SK-N-SH (cell line): ENCODE measurements at regions not wholly inside any gene's neighbourhood (a gene's known extent, or its start where the extent isn't known, plus 50 kb on each side); places are given as distances from the start of the nearest gene placed in this dataset.

Experiments used
- CTCF ChIA-PET: fragments of 300-600, 350-600 bp; formaldehyde crosslinking; extraction: SDS; loops from one replicate; lab custom pipeline; 2021; lab: Yijun Ruan, JAX
- POLR2A ChIA-PET: fragments of 350-600 bp; sonication (Branson Sonifier 250); formaldehyde crosslinking; extraction: SDS; loops from one replicate; lab custom pipeline; 2020; ENCODE audit warnings: antibody characterized with exemption, inconsistent platforms; lab: Yijun Ruan, JAX
- DNase-seq: peaks from one replicate; pipeline ENCODE4 v3.0.0; 2012
- H2AFZ ChIP-seq: fragments of 200-600 bp; sonication (generic); 2 replicates; pipeline ENCODE4 v1.8.1; 2016; ENCODE audit warnings: antibody characterized with exemption, mild to moderate bottlenecking, low read depth
- H3F3A ChIP-seq: fragments of 200-600 bp; sonication (generic); replicated peaks from 2 replicates; pipeline ENCODE3; 2016; ENCODE audit warnings: antibody characterized with exemption, mild to moderate bottlenecking; ENCODE audit not compliant: insufficient read depth
- H3K27ac ChIP-seq, 2 experiments: fragments of 200-500 bp in 1 of 2; fragments of 200-600 bp in 1 of 2; sonication (Bioruptor generic) in 1 of 2; sonication (generic), shearing (Covaris generic) in 1 of 2; 2 replicates each; pipeline versions ENCODE4 v1.5.1 to v1.6.1; 2014 to 2016; ENCODE audit warnings: low read depth in 2 of 2, inconsistent platforms in 1 of 2, low read length in 1 of 2, mild to moderate bottlenecking in 1 of 2, mixed read lengths in 1 of 2
- H3K27me3 ChIP-seq: fragments of 200-600 bp; sonication (generic), shearing (Covaris generic); 2 replicates; pipeline ENCODE4 v1.6.1; 2016; ENCODE audit warnings: mixed run types; ENCODE audit not compliant: insufficient read depth
- H3K36me3 ChIP-seq, 2 experiments: fragments of 200-500 bp in 1 of 2; fragments of 200-600 bp in 1 of 2; sonication (Bioruptor generic) in 1 of 2; sonication (generic) in 1 of 2; replicated peaks in 1 of 2; 2 replicates each; pipeline versions ENCODE3 to v1.5.1; 2014 to 2016; ENCODE audit warnings: low read length in 1 of 2, mild to moderate bottlenecking in 1 of 2; ENCODE audit not compliant: insufficient read depth in 2 of 2, control insufficient read depth in 1 of 2
- H3K4me1 ChIP-seq, 2 experiments: fragments of 200-500 bp in 1 of 2; fragments of 200-600 bp in 1 of 2; sonication (Bioruptor generic) in 1 of 2; sonication (generic), shearing (Covaris generic) in 1 of 2; 2 replicates each; pipeline versions ENCODE4 v1.5.1 to v1.6.1; 2014 to 2016; ENCODE audit warnings: low read depth in 1 of 2, low read length in 1 of 2, mixed run types in 1 of 2; ENCODE audit not compliant: insufficient read depth in 2 of 2, control insufficient read depth in 1 of 2
- H3K4me2 ChIP-seq: fragments of 200-600 bp; sonication (generic), shearing (Covaris generic); 2 replicates; pipeline ENCODE4 v1.6.1; 2017; ENCODE audit warnings: mixed run types
- H3K4me3 ChIP-seq, 2 experiments: fragments of 200-500 bp in 1 of 2; fragments of 200-600 bp in 1 of 2; sonication (Bioruptor generic) in 1 of 2; sonication (generic), shearing (Covaris generic) in 1 of 2; 2 replicates each; pipeline versions ENCODE4 v1.5.1 to v1.8.1; 2014 to 2016; ENCODE audit warnings: low read depth in 2 of 2, inconsistent platforms in 1 of 2, low read length in 1 of 2, mild to moderate bottlenecking in 1 of 2, mixed read lengths in 1 of 2, moderate library complexity in 1 of 2
- H3K79me2 ChIP-seq: fragments of 200-600 bp; sonication (generic); 2 replicates; pipeline ENCODE4 v1.8.1; 2017; ENCODE audit warnings: mild to moderate bottlenecking; ENCODE audit not compliant: insufficient read depth
- H3K9ac ChIP-seq: fragments of 200-600 bp; sonication (generic); 2 replicates; pipeline ENCODE4 v1.6.1; 2017; ENCODE audit warnings: mixed run types
- H3K9me2 ChIP-seq: fragments of 200-600 bp; sonication (generic); 2 replicates; pipeline ENCODE4 v1.6.1; 2017; ENCODE audit warnings: mixed run types
- H3K9me3 ChIP-seq: fragments of 200-600 bp; sonication (generic); 2 replicates; pipeline ENCODE4 v1.6.1; 2017; ENCODE audit warnings: mixed run types, mild to moderate bottlenecking, moderate library complexity
- H4K20me1 ChIP-seq: fragments of 200-600 bp; sonication (generic); 2 replicates; pipeline ENCODE4 v1.6.1; 2017; ENCODE audit warnings: mild to moderate bottlenecking, mixed run types; ENCODE audit not compliant: insufficient read depth
- CHD2 ChIP-seq: fragments of 150-350 bp; IDR thresholded peaks from 2 replicates; pipeline ENCODE4 v1.6.1; 2018; ENCODE audit warnings: low read length; ENCODE audit not compliant: partially characterized antibody
- EZH2phosphoT487 ChIP-seq: fragments of 200-600 bp; sonication (generic); IDR thresholded peaks from 2 replicates; pipeline ENCODE4 v1.6.1; 2017; ENCODE audit warnings: low read depth, mixed run types, mild to moderate bottlenecking, antibody characterized with exemption, moderate library complexity, borderline replicate concordance
- GABPA ChIP-seq: IDR thresholded peaks from 2 replicates; pipeline ENCODE4 v1.4.0; 2012; ENCODE audit warnings: low read depth, mild to moderate bottlenecking
- IRF3 ChIP-seq: fragments of 150-350 bp; IDR thresholded peaks from 2 replicates; pipeline ENCODE4 v1.6.1; 2016; ENCODE audit warnings: mild to moderate bottlenecking, low read depth, low read length
- MAX ChIP-seq: IDR thresholded peaks from 2 replicates; pipeline ENCODE4 v1.4.0; 2012; ENCODE audit warnings: low read depth
- MEF2A ChIP-seq: IDR thresholded peaks from 2 replicates; pipeline ENCODE4 v1.4.0; 2012; ENCODE audit warnings: low read depth, borderline replicate concordance
- MXI1 ChIP-seq: IDR thresholded peaks from 2 replicates; pipeline ENCODE4 v1.6.1; 2012; ENCODE audit warnings: mild to moderate bottlenecking, low read depth, low read length, improper control_type of control experiment
- PBX3 ChIP-seq: IDR thresholded peaks from 2 replicates; pipeline ENCODE4; 2012
- RAD21 ChIP-seq: IDR thresholded peaks from 2 replicates; pipeline ENCODE4 v1.6.1; 2012; ENCODE audit warnings: mild to moderate bottlenecking, low read length
- SMC3 ChIP-seq: IDR thresholded peaks from 2 replicates; pipeline ENCODE4 v1.6.1; 2012; ENCODE audit warnings: low read depth, low read length, improper control_type of control experiment
- USF2 ChIP-seq: fragments of 150-350 bp; IDR thresholded peaks from 2 replicates; pipeline ENCODE4 v1.6.1; 2017; ENCODE audit warnings: antibody characterized with exemption, low read length, low read depth, borderline replicate concordance
- YY1 ChIP-seq: IDR thresholded peaks from 2 replicates; pipeline ENCODE4 v1.4.0; 2012; ENCODE audit warnings: low read depth, mild to moderate bottlenecking
- ZBTB33 ChIP-seq: IDR thresholded peaks from 2 replicates; pipeline ENCODE4 v1.4.0; 2012; ENCODE audit warnings: low read depth, borderline replicate concordance
- WGBS: methylation state at CpG from one replicate; pipeline ENCODE4 v1.1.6; 2017; ENCODE audit warnings: low lambda C conversion rate; 5-methylcytosine and 5-hydroxymethylcytosine counted together

GRCh38 chr5:114928644-114929462 is 240.9 kb downstream of the TRIM36 start:
- H3K9me2 ChIP-seq, result no peaks in the 10 kb centered on the region
- DNase-seq, result no peak
- no peaks in the 10 kb centered on the region for H3K9me3 ChIP-seq
- TF ChIP-seq EZH2phosphoT487 (no peak), MAX (no peak), MXI1 (no peak), USF2 (no peak), CHD2 (no peak), RAD21 (no peak), PBX3 (no peak), MEF2A (no peak), SMC3 (no peak), GABPA (no peak), IRF3 (no peak), YY1 (no peak), ZBTB33 (no peak)
- no peaks in the 10 kb centered on the region for H3K36me3 ChIP-seq
- no peaks in the 10 kb centered on the region for H4K20me1 ChIP-seq
- H3K4me1 ChIP-seq, result no peaks in the 10 kb centered on the region
- no peak overlapping the region for H3K4me3 ChIP-seq
- no peak overlapping the region for H3K9ac ChIP-seq
- no peak overlapping the region for H3K27ac ChIP-seq
- H3K27me3 ChIP-seq, result no peaks in the 10 kb centered on the region
- WGBS, result 15% methylated on average over 11 of the region's 32 CpGs
- H3K4me2 ChIP-seq, result no peak overlapping the region
- POLR2A ChIA-PET, result no interaction called here
- no peaks in the 10 kb centered on the region for H3K79me2 ChIP-seq
- no peak overlapping the region for H2AFZ ChIP-seq
- no peaks in the 10 kb centered on the region for H3F3A ChIP-seq
- CTCF ChIA-PET, result no interaction called here
